ENCODE measurements at regions not wholly inside any gene's neighbourhood (a gene's known extent, or its start where the extent isn't known, plus 50 kb on each side); places are given as distances from the start of the nearest gene placed in this dataset.

DNA sequence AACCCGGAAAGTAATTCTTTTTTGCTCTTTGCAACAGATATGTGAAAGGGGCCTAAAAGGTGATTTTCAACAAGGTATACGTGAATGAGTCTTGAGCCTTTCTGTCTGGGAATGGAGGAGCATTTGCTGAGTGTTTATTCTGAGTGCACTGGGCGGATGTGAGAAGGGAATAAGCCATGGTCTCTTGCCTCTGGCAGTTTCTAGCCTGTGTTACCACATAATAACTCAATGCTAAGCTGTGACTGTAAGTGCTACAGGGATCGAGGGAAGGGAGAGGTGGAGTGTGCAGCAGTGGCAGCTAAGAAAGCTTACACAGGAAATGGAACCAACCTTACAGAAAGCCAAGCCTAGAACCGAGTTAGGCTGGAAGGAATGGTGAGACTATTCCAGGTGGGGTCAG lies 444.3 kb downstream of the SLC4A3 start:
- Histone ChIP-seq H3K4me1 (replicated peaks in 1 of 2) (peaks cover 0 to 13% of the 10 kb centered on the region in 2 donors), H3K27ac (no peak overlapping the region), H3K4me3 (no peak overlapping the region)
- in situ Hi-C loops (cut with MboI; ENCODE audit: low pct_unique_long_range_greater_than_20kb in 2 of 9, low sequenced_read_pairs in 9 of 9, unreplicated experiment in 9 of 9): loop anchor here in 1 of 9 experiments (25.0 kb wide), 1 partner anchor 334 kb away; no protein-coding TSS in a partner anchor
- WGBS, 10 experiments: 33 to 94% (median 69%) methylated on average over 1 to 5 of the region's 5 CpGs; no CpG with 5 or more reads in 2 of the 10 experiments
- ATAC-seq (replicated peaks in 6 of 8): peak in 6 of 8 experiments; percentile 29 to 92 (median 44)

- in situ Hi-C loops (cut with MboI; ENCODE audit: low pct_unique_long_range_greater_than_20kb in 2 of 9, low sequenced_read_pairs in 9 of 9, unreplicated experiment in 9 of 9): loop anchor here in 1 of 9 experiments (25.0 kb wide), 1 partner anchor 335 kb away; no protein-coding TSS in a partner anchor
- 39 to 95% (median 80%) methylated on average over 1 to 7 of the region's 8 CpGs; no CpG with 5 or more reads in 3 of the 10 experiments for WGBS, 10 experiments
- Histone ChIP-seq H3K4me1 (replicated peaks in 1 of 2) (peaks cover 0 to 13% of the 10 kb centered on the region in 2 donors), H3K4me3 (no peak overlapping the region), H3K27ac (no peak overlapping the region)
- no peak for ATAC-seq (replicated peaks in 6 of 8)
Observed at GRCh38 chr2:220072669-220073220, 445.3 kb downstream of the SLC4A3 start.

DNA sequence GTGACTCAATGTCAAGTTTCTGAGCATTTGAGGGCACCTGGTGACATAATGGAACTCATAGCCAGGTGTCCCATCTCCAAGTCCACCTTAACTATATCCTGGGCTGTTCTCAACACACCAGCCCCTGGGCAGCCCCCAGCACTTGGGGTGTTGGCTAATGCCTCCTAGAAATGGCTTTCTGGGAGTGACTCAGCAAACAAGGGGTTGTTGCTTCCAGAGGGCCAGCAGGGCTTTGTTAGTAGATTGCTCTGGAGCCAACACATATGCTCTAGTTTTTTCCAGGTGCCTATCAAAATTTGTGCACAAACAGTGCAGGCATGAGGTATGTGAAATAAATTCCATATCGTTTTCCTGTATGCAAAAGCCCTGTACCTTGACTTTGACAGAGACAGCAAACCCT lies 448.4 kb downstream of the SLC4A3 start:
- in situ Hi-C loops (cut with MboI; ENCODE audit: low pct_unique_long_range_greater_than_20kb in 2 of 9, low sequenced_read_pairs in 9 of 9, unreplicated experiment in 9 of 9): no loop called here
- 17 to 100% (median 65%) methylated on average over 1 of the region's 1 CpG; no CpG with 5 or more reads in 2 of the 10 experiments for WGBS, 10 experiments
- no peak for ATAC-seq (replicated peaks in 6 of 8)
- peaks cover 3 to 13% of the 10 kb centered on the region in 2 donors for H3K4me1 ChIP-seq (replicated peaks in 1 of 2)
- no peak overlapping the region for H3K27ac ChIP-seq
- no peak overlapping the region for H3K4me3 ChIP-seq

DNA sequence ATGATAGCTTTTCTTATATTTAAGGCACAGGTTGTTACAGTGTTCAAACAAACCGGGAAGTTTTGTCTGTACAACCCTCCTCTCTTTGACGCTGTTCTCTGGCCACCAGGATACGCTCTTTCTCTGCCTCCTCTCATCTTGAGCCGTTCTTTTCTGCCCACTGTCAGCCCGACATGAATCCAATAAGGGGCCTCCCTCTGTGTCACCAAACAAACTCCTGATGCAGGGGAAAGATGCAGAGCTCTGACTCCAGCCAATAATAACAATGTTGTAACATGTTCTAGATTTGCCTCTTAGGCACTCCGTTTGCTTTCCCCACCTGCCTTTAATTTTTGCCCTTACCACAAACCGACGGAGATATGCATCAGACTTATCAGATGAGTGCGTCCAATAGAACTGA lies 449.3 kb downstream of the SLC4A3 start:
- in situ Hi-C loops (cut with MboI; ENCODE audit: low pct_unique_long_range_greater_than_20kb in 2 of 9, low sequenced_read_pairs in 9 of 9, unreplicated experiment in 9 of 9): no loop called here

DNA sequence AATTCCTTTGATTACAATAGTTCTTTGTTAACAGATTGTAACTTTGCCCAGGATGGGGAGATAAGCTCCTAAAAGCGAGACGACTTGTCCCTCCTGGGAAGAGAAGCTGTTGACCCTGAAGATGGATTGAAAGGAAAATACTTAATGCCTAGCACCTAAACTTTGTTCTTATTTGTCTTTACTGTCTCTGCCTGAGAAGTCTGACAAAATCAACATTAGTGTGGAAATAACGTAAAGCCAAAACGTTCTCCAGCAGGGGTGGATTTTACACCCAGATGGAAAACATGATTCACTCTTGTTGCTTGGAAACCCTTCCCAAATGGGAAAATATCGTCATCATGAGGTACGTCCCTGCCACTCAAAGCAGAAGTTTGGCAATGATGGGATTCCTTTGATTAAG lies 450.1 kb downstream of the SLC4A3 start:
- in situ Hi-C loops (cut with MboI; ENCODE audit: low pct_unique_long_range_greater_than_20kb in 2 of 9, low sequenced_read_pairs in 9 of 9, unreplicated experiment in 9 of 9): no loop called here
- WGBS, 10 experiments: 4 to 79% (median 23%) methylated on average over 1 to 6 of the region's 6 CpGs
- peaks cover 7 to 15% of the 10 kb centered on the region in 2 donors for H3K4me1 ChIP-seq (replicated peaks in 1 of 2)
- H3K27ac ChIP-seq: no peak overlapping the region
- H3K4me3 ChIP-seq: no peak overlapping the region
- peak in 2 of 8 experiments; percentile 43 to 56 for ATAC-seq (replicated peaks in 6 of 8)

More for the DNA sequence above, 449.3 kb downstream of the SLC4A3 start:
- peak in 4 of 8 experiments; percentile 63 to 88 (median 82) for ATAC-seq (replicated peaks in 6 of 8)
- Histone ChIP-seq H3K4me1 (replicated peaks in 1 of 2) (peaks cover 5 to 16% of the 10 kb centered on the region in 2 donors), H3K4me3 (no peak overlapping the region), H3K27ac (no peak overlapping the region)
- 3 to 90% (median 60%) methylated on average over 2 to 9 of the region's 9 CpGs; no CpG with 5 or more reads in 1 of the 10 experiments for WGBS, 10 experiments

GRCh38 chr2:220078439-220078838 lies 451.0 kb downstream of the SLC4A3 start:
- H3K4me1 ChIP-seq (replicated peaks in 1 of 2): peaks cover 11 to 15% of the 10 kb centered on the region in 2 donors
- ATAC-seq (replicated peaks in 6 of 8): no peak

DNA sequence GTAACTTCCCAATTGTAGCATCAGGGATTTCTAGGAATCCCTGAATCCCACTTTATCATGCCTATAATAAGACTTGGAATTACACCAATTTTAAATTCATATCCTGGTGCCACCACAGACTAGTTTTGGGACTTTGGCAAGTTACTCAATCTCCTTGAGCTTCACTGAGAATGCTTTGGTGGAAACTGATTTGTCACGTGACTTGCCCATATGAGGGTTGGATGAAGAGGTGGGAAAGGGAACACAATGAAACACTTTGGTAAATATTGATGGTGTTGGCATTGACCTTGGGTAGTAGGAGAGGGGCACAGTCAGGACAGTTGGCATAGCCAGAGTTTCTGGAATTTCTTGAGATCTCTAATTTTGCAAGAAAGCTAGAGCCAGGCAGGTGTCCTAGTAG lies 452.2 kb downstream of the SLC4A3 start:
- WGBS, 10 experiments: 71 to 100% (median 100%) methylated on average over 1 of the region's 1 CpG; no CpG with 5 or more reads in 7 of the 10 experiments
- in situ Hi-C loops (cut with MboI; ENCODE audit: low pct_unique_long_range_greater_than_20kb in 2 of 9, low sequenced_read_pairs in 9 of 9, unreplicated experiment in 9 of 9): no loop called here
- no peak for ATAC-seq (replicated peaks in 6 of 8)
- Histone ChIP-seq H3K27ac (no peak overlapping the region), H3K4me1 (replicated peaks in 1 of 2) (peaks cover 11 to 15% of the 10 kb centered on the region in 2 donors), H3K4me3 (no peak overlapping the region)

More at GRCh38 chr2:220078439-220078838, 451.0 kb downstream of the SLC4A3 start:
- H3K4me3 ChIP-seq: no peak overlapping the region
- H3K27ac ChIP-seq: no peak overlapping the region
- 14 to 94% (median 67%) methylated on average over 1 to 2 of the region's 2 CpGs; no CpG with 5 or more reads in 5 of the 10 experiments for WGBS, 10 experiments
- in situ Hi-C loops (cut with MboI; ENCODE audit: low pct_unique_long_range_greater_than_20kb in 2 of 9, low sequenced_read_pairs in 9 of 9, unreplicated experiment in 9 of 9): no loop called here

DNA sequence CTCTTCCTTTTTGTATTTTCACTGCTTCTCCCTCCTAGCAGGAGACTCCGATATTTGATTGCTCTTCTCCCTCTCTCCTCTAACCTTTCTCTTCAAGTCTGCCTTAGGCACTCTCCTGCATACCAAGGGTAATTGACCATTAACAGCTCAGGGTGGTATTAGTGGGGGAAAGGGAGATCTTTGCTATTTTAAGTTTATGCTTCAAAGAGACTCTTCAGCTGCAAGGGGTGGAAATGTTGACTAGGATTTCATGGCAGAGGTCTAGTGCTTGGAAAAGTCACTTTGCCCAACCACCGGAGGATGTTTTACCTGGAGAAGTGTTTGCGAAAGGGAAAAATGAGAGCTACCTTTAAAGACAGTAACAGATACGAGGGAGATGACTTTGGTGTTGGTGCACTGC lies 453.7 kb downstream of the SLC4A3 start:
- no peak overlapping the region for H3K27ac ChIP-seq
- peaks cover 11 to 15% of the 10 kb centered on the region in 2 donors for H3K4me1 ChIP-seq (replicated peaks in 1 of 2)
- 60 to 100% (median 83%) methylated on average over 1 to 4 of the region's 4 CpGs for WGBS, 10 experiments
- in situ Hi-C loops (cut with MboI; ENCODE audit: low pct_unique_long_range_greater_than_20kb in 2 of 9, low sequenced_read_pairs in 9 of 9, unreplicated experiment in 9 of 9): no loop called here
- ATAC-seq (replicated peaks in 6 of 8): no peak
- H3K4me3 ChIP-seq: no peak overlapping the region

- in situ Hi-C loops (cut with MboI; ENCODE audit: low pct_unique_long_range_greater_than_20kb in 2 of 9, low sequenced_read_pairs in 9 of 9, unreplicated experiment in 9 of 9): no loop called here
- H3K4me1 ChIP-seq (replicated peaks in 1 of 2): no peaks in the 10 kb centered on the region
- H3K27ac ChIP-seq: no peak overlapping the region
- no peak overlapping the region for H3K4me3 ChIP-seq
- peak in 3 of 8 experiments; percentile 58 to 91 (median 68) for ATAC-seq (replicated peaks in 6 of 8)
- WGBS, 10 experiments: 0 to 100% (median 70%) methylated on average over 1 to 2 of the region's 3 CpGs; no CpG with 5 or more reads in 5 of the 10 experiments
Observed at GRCh38 chr2:220090050-220090449, 462.6 kb downstream of the SLC4A3 start.

GRCh38 chr2:220096406-220096805 lies 469.0 kb downstream of the SLC4A3 start:
- 0 to 86% (median 33%) methylated on average over 1 to 2 of the region's 2 CpGs; no CpG with 5 or more reads in 2 of the 10 experiments for WGBS, 10 experiments
- in situ Hi-C loops (cut with MboI; ENCODE audit: low pct_unique_long_range_greater_than_20kb in 2 of 9, low sequenced_read_pairs in 9 of 9, unreplicated experiment in 9 of 9): no loop called here
- H3K4me3 ChIP-seq: no peak overlapping the region
- no peak overlapping the region for H3K27ac ChIP-seq
- ATAC-seq (replicated peaks in 6 of 8): no peak
- peaks cover 0 to 1% of the 10 kb centered on the region in 2 donors for H3K4me1 ChIP-seq (replicated peaks in 1 of 2)

- Histone ChIP-seq H3K27ac (no peak overlapping the region), H3K4me3 (no peak overlapping the region), H3K4me1 (replicated peaks in 1 of 2) (peaks cover 7 to 8% of the 10 kb centered on the region in 2 donors)
- in situ Hi-C loops (cut with MboI; ENCODE audit: low pct_unique_long_range_greater_than_20kb in 2 of 9, low sequenced_read_pairs in 9 of 9, unreplicated experiment in 9 of 9): no loop called here
- 33 to 79% (median 70%) methylated on average over 3 to 6 of the region's 6 CpGs; no CpG with 5 or more reads in 1 of the 10 experiments for WGBS, 10 experiments
- ATAC-seq (replicated peaks in 6 of 8): peak in 4 of 8 experiments; percentile 33 to 81 (median 56)
Observed at GRCh38 chr2:220101980-220102379, 474.6 kb downstream of the SLC4A3 start.

DNA sequence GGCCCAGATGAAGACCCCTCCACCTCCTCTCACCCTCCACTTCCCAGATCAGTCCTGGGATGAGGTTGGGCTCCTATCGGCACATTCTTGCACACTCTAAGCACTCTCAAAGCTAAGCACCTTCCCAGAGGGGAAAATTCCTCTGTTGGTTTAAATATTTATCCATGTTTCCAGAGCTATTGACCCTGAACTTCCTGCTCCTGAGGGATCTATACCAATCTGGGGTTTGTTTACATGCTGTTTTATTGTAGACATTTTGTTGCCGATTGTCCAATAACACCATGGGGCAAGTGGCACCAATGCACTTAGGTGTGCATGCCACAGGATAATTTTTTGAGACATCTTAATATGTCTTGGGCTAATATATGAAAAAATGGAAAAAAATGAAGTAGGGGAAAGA lies 476.2 kb downstream of the SLC4A3 start:
- H3K4me1 ChIP-seq (replicated peaks in 1 of 2): peaks cover 7 to 8% of the 10 kb centered on the region in 2 donors
- H3K27ac ChIP-seq: no peak overlapping the region
- no peak overlapping the region for H3K4me3 ChIP-seq
- in situ Hi-C loops (cut with MboI; ENCODE audit: low pct_unique_long_range_greater_than_20kb in 2 of 9, low sequenced_read_pairs in 9 of 9, unreplicated experiment in 9 of 9): no loop called here
- ATAC-seq (replicated peaks in 6 of 8): no peak
- WGBS, 10 experiments: 83 to 100% (median 100%) methylated on average over 1 to 2 of the region's 2 CpGs; no CpG with 5 or more reads in 3 of the 10 experiments

DNA sequence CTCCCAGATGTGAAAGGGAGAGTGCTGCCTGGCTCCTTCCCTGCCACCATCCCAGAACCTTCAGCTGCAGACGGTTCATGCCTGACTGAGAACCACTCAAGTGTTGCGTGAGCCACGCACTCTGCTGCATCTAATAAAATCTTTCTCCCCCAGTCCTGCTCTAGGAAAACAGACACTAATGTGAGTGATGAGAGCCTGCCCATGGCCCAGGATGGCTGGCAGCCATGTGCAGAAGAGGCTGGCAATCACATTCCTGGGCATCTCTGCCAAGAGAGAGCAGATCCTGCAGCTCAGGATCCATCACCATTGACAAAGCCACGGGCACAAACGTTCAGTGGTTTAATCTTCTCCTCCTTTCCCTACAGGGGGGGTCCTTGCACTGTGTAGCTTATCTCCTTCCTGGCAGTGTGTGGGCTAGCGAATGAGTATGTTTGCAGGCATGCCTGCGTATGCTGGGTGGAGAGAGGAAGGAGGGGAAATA lies 477.5 kb downstream of the SLC4A3 start:
- no peak overlapping the region for H3K27ac ChIP-seq
- H3K4me3 ChIP-seq: no peak overlapping the region
- ATAC-seq (replicated peaks in 6 of 8): peak in 7 of 8 experiments; percentile 24 to 100 (median 44)
- 0 to 93% (median 48%) methylated on average over 1 to 5 of the region's 7 CpGs; no CpG with 5 or more reads in 2 of the 10 experiments for WGBS, 10 experiments
- H3K4me1 ChIP-seq (replicated peaks in 1 of 2): peaks cover 7 to 8% of the 10 kb centered on the region in 2 donors
- in situ Hi-C loops (cut with MboI; ENCODE audit: low pct_unique_long_range_greater_than_20kb in 2 of 9, low sequenced_read_pairs in 9 of 9, unreplicated experiment in 9 of 9): no loop called here

All from motor neuron (in vitro differentiated cells).